ENCODE measurements at regions not wholly inside any gene's neighbourhood (a gene's known extent, or its start where the extent isn't known, plus 50 kb on each side); places are given as distances from the start of the nearest gene placed in this dataset.

- TF ChIP-seq CTCF (IDR thresholded peaks at IDR 0.05 in 2 of 3, conservative IDR thresholded peaks at IDR 0.05 in 1 of 3; ENCODE audit: borderline replicate concordance in 1 of 3, insufficient read depth in 1 of 3, low read depth in 2 of 3, low read length in 2 of 3) (no peak), EZH2phosphoT487 (IDR thresholded peaks at IDR 0.05; ENCODE audit: borderline replicate concordance) (no peak)
These were observed 255.0 kb upstream of the SASH1 start (continued) for GRCh38 chr6:148087659-148088058.

GRCh38 chr6:148090326-148090725, 252.3 kb upstream of the SASH1 start:
- no peak for DNase-seq (ENCODE audit: low read depth, low spot score)
- no TSS peak for BruUV-seq (replicated peaks)
- ChIA-PET POLR2A (no interaction called here), CTCF (no interaction called here), RAD21 (ENCODE audit: low non-redundant PET in 1 of 2, low total read pairs in 2 of 2, uncharacterized antibody in 2 of 2, unreplicated experiment in 2 of 2) (no interaction called here)
- no peaks in the 10 kb centered on the region for H3K4me1 ChIP-seq (ENCODE audit: control insufficient read depth in 1 of 2, insufficient read depth in 2 of 2, low read length in 2 of 2)
- no peaks in the 10 kb centered on the region for H3K27me3 ChIP-seq (ENCODE audit: insufficient read depth, low read length)
- no peaks in the 10 kb centered on the region for H3K79me2 ChIP-seq (ENCODE audit: insufficient read depth, low read length)
- H3K9me3 ChIP-seq (ENCODE audit: control insufficient read depth in 1 of 2, insufficient read depth in 1 of 2, low read depth in 1 of 2, low read length in 2 of 2) = no peaks in the 10 kb centered on the region; a peak in 1 of 4 replicates
- H3K4me3 ChIP-seq (replicated peaks in 1 of 2; ENCODE audit: low read depth in 1 of 2, low read length in 2 of 2) = no peak overlapping the region
- no peak overlapping the region for H3K4me2 ChIP-seq (ENCODE audit: low read length)
- intact Hi-C loops (cut with micrococcal nuclease) = no loop called here
- H3K9me2 ChIP-seq (ENCODE audit: insufficient read depth) = no peaks in the 10 kb centered on the region
- H3K9ac ChIP-seq (ENCODE audit: low read length) = no peak overlapping the region
- H2AFZ ChIP-seq (ENCODE audit: low read depth, low read length, poor library complexity, severe bottlenecking) = no peak overlapping the region
- no peaks in the 10 kb centered on the region for H4K20me1 ChIP-seq (ENCODE audit: insufficient read depth)
- no peak overlapping the region for H3K27ac ChIP-seq (ENCODE audit: low read depth, low read length)
- no peaks in the 10 kb centered on the region for H3K36me3 ChIP-seq (ENCODE audit: control insufficient read depth in 1 of 2, insufficient read depth in 2 of 2, low read length in 2 of 2)
- ATAC-seq = no peak
- TF ChIP-seq CBX3 (IDR thresholded peaks at IDR 0.05; ENCODE audit: low read depth) (no peak), ATF3 (IDR thresholded peaks at IDR 0.05) (no peak), SP1 (IDR thresholded peaks at IDR 0.05; ENCODE audit: low read depth) (no peak), FOSL1 (IDR thresholded peaks at IDR 0.05; ENCODE audit: low read depth) (no peak), POLR2AphosphoS5 (IDR thresholded peaks at IDR 0.05; ENCODE audit: low read depth, low read length) (no peak), JUND (IDR thresholded peaks at IDR 0.05) (no peak), EZH2phosphoT487 (IDR thresholded peaks at IDR 0.05; ENCODE audit: borderline replicate concordance) (no peak), EZH2 (IDR thresholded peaks at IDR 0.05) (no peak), RAD21 (IDR thresholded peaks at IDR 0.05; ENCODE audit: low read depth) (no peak), REST (IDR thresholded peaks at IDR 0.05; ENCODE audit: low read depth) (no peak), ZBTB33 (IDR thresholded peaks at IDR 0.05; ENCODE audit: extremely low read depth, insufficient replicate concordance, low read length) (no peak), SIN3A (IDR thresholded peaks at IDR 0.05; ENCODE audit: low read depth) (no peak), CTCF (IDR thresholded peaks at IDR 0.05 in 2 of 3, conservative IDR thresholded peaks at IDR 0.05 in 1 of 3; ENCODE audit: borderline replicate concordance in 1 of 3, insufficient read depth in 1 of 3, low read depth in 2 of 3, low read length in 2 of 3) (no peak)
